OCI-LY7 (cell line): ENCODE measurements at regions not wholly inside any gene's neighbourhood (a gene's known extent, or its start where the extent isn't known, plus 50 kb on each side); places are given as distances from the start of the nearest gene placed in this dataset.

Experiments used
- BruUV-seq: library from RNA; stranded (reverse); fragments of 400-500 nt; replicated peaks from 2 replicates; lab custom pipeline; 2021; lab: Mats Ljungman, UMichigan
- CTCF ChIA-PET: fragments of 300-600 bp; sonication (Branson Sonifier 250); formaldehyde crosslinking; loops from one replicate; lab custom pipeline; 2022; ENCODE audit warnings: antibody characterized with exemption; ENCODE audit not compliant: unreplicated experiment; lab: Charles Lee
- POLR2A ChIA-PET: fragments of 300-600 bp; sonication (Branson Sonifier 250); formaldehyde crosslinking; loops from one replicate; lab custom pipeline; 2022; ENCODE audit warnings: antibody characterized with exemption; lab: Charles Lee
- DNase-seq: peaks from one replicate; pipeline ENCODE4 v3.0.0-alpha.2; 2015; ENCODE audit warnings: low spot score
- H2AFZ ChIP-seq: fragments of 200-600 bp; sonication (generic), shearing (Covaris generic); 2 replicates; pipeline ENCODE4 v1.6.1; 2014; ENCODE audit warnings: mild to moderate bottlenecking, antibody characterized with exemption, low read length, moderate library complexity
- H3K27ac ChIP-seq: fragments of 200-600 bp; sonication (generic); 2 replicates; pipeline ENCODE4 v1.5.1; 2014; ENCODE audit warnings: mixed run types, low read depth, mild to moderate bottlenecking, moderate library complexity, low read length, inconsistent platforms; ENCODE audit not compliant: poor library complexity, severe bottlenecking
- H3K36me3 ChIP-seq: fragments of 200-600 bp; sonication (generic); 2 replicates; pipeline ENCODE4 v1.6.1; 2014; ENCODE audit warnings: mild to moderate bottlenecking, antibody characterized with exemption, low read length, moderate library complexity, mixed read lengths; ENCODE audit not compliant: insufficient read depth
- H3K4me1 ChIP-seq: fragments of 200-600 bp; sonication (generic); 2 replicates; pipeline ENCODE4 v1.5.1; 2014; ENCODE audit warnings: mild to moderate bottlenecking, low read length; ENCODE audit not compliant: insufficient read depth, poor library complexity, severe bottlenecking
- H3K4me2 ChIP-seq: fragments of 200-600 bp; sonication (generic); 2 replicates; pipeline ENCODE4 v1.6.1; 2014; ENCODE audit warnings: mild to moderate bottlenecking, low read length
- H3K4me3 ChIP-seq: fragments of 200-600 bp; sonication (generic); 2 replicates; pipeline ENCODE4 v1.5.1; 2014; ENCODE audit warnings: mild to moderate bottlenecking, low read depth, low read length; ENCODE audit not compliant: poor library complexity, severe bottlenecking
- H3K79me2 ChIP-seq: fragments of 200-600 bp; sonication (generic); 2 replicates; pipeline ENCODE4 v1.6.1; 2016; ENCODE audit warnings: low read depth, mild to moderate bottlenecking, low read length, moderate library complexity, mixed read lengths; ENCODE audit not compliant: insufficient read depth
- H3K9me2 ChIP-seq: fragments of 200-600 bp; sonication (generic); 2 replicates; pipeline ENCODE4 v1.6.1; 2016; ENCODE audit warnings: mild to moderate bottlenecking, low read length, mixed read lengths; ENCODE audit not compliant: insufficient read depth
- H3K9me3 ChIP-seq: fragments of 200-600 bp; sonication (generic); 2 replicates; pipeline ENCODE4 v1.6.1; 2014; ENCODE audit warnings: mild to moderate bottlenecking, mixed run types, low read length, mixed read lengths
- H4K20me1 ChIP-seq: fragments of 200-600 bp; sonication (generic); 2 replicates; pipeline ENCODE4 v1.6.1; 2014; ENCODE audit warnings: mild to moderate bottlenecking, antibody characterized with exemption, low read length, moderate library complexity, mixed read lengths; ENCODE audit not compliant: insufficient read depth
- EZH2phosphoT487 ChIP-seq: fragments of 200-600 bp; sonication (generic); IDR thresholded peaks from 2 replicates; pipeline ENCODE4 v1.6.1; 2018; ENCODE audit warnings: low read depth, borderline replicate concordance, mild to moderate bottlenecking, mixed run types, antibody characterized with exemption, low read length, moderate library complexity, mixed read lengths
- intact Hi-C: fragments of 100-400 bp; cut with micrococcal nuclease; formaldehyde crosslinking; loops from one replicate; pipeline ENCODE4 v1.10.0; 2022; ENCODE audit not compliant: unreplicated experiment
- TF ChIP-seq, protein P1 (sequence below): fragments of 200-600 bp; sonication (generic); conservative IDR thresholded peaks from 2 replicates; pipeline ENCODE4 v1.5.1; 2014; ENCODE audit warnings: mild to moderate bottlenecking, antibody characterized with exemption, low read length, moderate library complexity, mixed read lengths

- ChIA-PET POLR2A (no interaction called here), CTCF (no interaction called here)
- no peak for DNase-seq
- Histone ChIP-seq H3K79me2 (no peaks in the 10 kb centered on the region), H3K4me3 (no peak overlapping the region), H3K9me2 (no peaks in the 10 kb centered on the region), H3K4me2 (no peak overlapping the region), H3K27ac (no peak overlapping the region), H3K4me1 (no peaks in the 10 kb centered on the region), H4K20me1 (no peaks in the 10 kb centered on the region), H2AFZ (no peak overlapping the region), H3K9me3 (no peaks in the 10 kb centered on the region), H3K36me3 (no peaks in the 10 kb centered on the region)
- BruUV-seq = no TSS peak
- intact Hi-C loops = no loop called here
- TF ChIP-seq EZH2phosphoT487 = no peak
- TF ChIP-seq, protein P1, sequence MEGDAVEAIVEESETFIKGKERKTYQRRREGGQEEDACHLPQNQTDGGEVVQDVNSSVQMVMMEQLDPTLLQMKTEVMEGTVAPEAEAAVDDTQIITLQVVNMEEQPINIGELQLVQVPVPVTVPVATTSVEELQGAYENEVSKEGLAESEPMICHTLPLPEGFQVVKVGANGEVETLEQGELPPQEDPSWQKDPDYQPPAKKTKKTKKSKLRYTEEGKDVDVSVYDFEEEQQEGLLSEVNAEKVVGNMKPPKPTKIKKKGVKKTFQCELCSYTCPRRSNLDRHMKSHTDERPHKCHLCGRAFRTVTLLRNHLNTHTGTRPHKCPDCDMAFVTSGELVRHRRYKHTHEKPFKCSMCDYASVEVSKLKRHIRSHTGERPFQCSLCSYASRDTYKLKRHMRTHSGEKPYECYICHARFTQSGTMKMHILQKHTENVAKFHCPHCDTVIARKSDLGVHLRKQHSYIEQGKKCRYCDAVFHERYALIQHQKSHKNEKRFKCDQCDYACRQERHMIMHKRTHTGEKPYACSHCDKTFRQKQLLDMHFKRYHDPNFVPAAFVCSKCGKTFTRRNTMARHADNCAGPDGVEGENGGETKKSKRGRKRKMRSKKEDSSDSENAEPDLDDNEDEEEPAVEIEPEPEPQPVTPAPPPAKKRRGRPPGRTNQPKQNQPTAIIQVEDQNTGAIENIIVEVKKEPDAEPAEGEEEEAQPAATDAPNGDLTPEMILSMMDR = no peak
Measured at GRCh38 chr14:35978561-35978960, 152.4 kb downstream of the BRMS1L start.

DNA sequence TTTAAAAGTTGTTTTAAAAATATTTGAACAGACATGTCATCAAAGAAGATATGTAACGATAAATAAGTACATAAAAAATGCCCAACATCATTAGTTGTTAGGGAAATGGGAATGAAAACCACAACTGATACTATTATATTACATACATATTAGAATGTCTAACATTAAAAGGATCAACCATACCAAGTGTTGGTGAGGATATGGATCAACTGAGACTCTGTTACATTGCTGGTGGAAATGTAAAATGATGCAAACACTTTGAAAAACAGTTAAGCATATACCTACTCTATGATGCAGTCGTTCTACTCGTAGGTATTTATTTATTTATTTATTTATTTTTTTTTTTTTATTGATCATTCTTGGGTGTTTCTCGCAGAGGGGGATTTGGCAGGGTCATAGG is 149.7 kb downstream of the BRMS1L start:
- CTCF ChIA-PET = no interaction called here

GRCh38 chr14:35973770-35974169 is 147.6 kb downstream of the BRMS1L start:
- Histone ChIP-seq H3K4me1 (no peaks in the 10 kb centered on the region), H3K36me3 (no peaks in the 10 kb centered on the region), H3K4me3 (no peak overlapping the region), H3K27ac (no peak overlapping the region), H2AFZ (no peak overlapping the region), H4K20me1 (no peaks in the 10 kb centered on the region), H3K4me2 (no peak overlapping the region), H3K9me3 (no peaks in the 10 kb centered on the region), H3K9me2 (no peaks in the 10 kb centered on the region), H3K79me2 (no peaks in the 10 kb centered on the region)
- ChIA-PET POLR2A (no interaction called here), CTCF (no interaction called here)
- TF ChIP-seq, protein P1 = no peak
- TF ChIP-seq EZH2phosphoT487 = no peak
- intact Hi-C loops = no loop called here
- no peak for DNase-seq
- BruUV-seq = no TSS peak

More for the DNA sequence above, 149.7 kb downstream of the BRMS1L start:
- H3K4me1 ChIP-seq = no peaks in the 10 kb centered on the region
- no peaks in the 10 kb centered on the region for H3K9me3 ChIP-seq
- no peak overlapping the region for H2AFZ ChIP-seq
- H3K9me2 ChIP-seq = no peaks in the 10 kb centered on the region
- no peaks in the 10 kb centered on the region for H3K36me3 ChIP-seq
- intact Hi-C loops = no loop called here
- H4K20me1 ChIP-seq = no peaks in the 10 kb centered on the region
- no peak overlapping the region for H3K4me3 ChIP-seq
- H3K4me2 ChIP-seq = no peak overlapping the region
- TF ChIP-seq EZH2phosphoT487 = no peak
- TF ChIP-seq, protein P1 = no peak
- H3K79me2 ChIP-seq = no peaks in the 10 kb centered on the region
- POLR2A ChIA-PET = no interaction called here
- no TSS peak for BruUV-seq
- DNase-seq = no peak
- no peak overlapping the region for H3K27ac ChIP-seq
